H1 (cell line): ENCODE measurements at regions not wholly inside any gene's neighbourhood (a gene's known extent, or its start where the extent isn't known, plus 50 kb on each side); places are given as distances from the start of the nearest gene placed in this dataset.

ENCODE experiments used
- TBP ChIP-seq: IDR thresholded peaks from 2 replicates; pipeline ENCODE4 v1.6.1; 2011; ENCODE audit warnings: low read depth, low read length, improper control_type of control experiment
- TF ChIP-seq, protein P1 (sequence below), 3 experiments: IDR thresholded peaks; 1 replicate in 2 of 3; 2 replicates in 1 of 3; pipeline versions ENCODE4 v1.5.1 to v1.6.1; 2011; ENCODE audit warnings: low read length in 3 of 3, mild to moderate bottlenecking in 3 of 3, inconsistent platforms in 2 of 3, low read depth in 1 of 3, moderate library complexity in 1 of 3; ENCODE audit not compliant: insufficient read depth in 1 of 3; ENCODE audit errors: control extremely low read depth in 1 of 3

- TF ChIP-seq, protein P1, sequence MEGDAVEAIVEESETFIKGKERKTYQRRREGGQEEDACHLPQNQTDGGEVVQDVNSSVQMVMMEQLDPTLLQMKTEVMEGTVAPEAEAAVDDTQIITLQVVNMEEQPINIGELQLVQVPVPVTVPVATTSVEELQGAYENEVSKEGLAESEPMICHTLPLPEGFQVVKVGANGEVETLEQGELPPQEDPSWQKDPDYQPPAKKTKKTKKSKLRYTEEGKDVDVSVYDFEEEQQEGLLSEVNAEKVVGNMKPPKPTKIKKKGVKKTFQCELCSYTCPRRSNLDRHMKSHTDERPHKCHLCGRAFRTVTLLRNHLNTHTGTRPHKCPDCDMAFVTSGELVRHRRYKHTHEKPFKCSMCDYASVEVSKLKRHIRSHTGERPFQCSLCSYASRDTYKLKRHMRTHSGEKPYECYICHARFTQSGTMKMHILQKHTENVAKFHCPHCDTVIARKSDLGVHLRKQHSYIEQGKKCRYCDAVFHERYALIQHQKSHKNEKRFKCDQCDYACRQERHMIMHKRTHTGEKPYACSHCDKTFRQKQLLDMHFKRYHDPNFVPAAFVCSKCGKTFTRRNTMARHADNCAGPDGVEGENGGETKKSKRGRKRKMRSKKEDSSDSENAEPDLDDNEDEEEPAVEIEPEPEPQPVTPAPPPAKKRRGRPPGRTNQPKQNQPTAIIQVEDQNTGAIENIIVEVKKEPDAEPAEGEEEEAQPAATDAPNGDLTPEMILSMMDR (IDR thresholded peaks at IDR 0.05; ENCODE audit: control extremely low read depth in 1 of 3, insufficient read depth in 1 of 3, low read depth in 1 of 3, low read length in 3 of 3), result no peak
- TF ChIP-seq TBP, result no peak
Observed at GRCh38 chr11:70607561-70607960, 209.2 kb downstream of the CTTN start.
